ENCODE measurements at regions not wholly inside any gene's neighbourhood (a gene's known extent, or its start where the extent isn't known, plus 50 kb on each side); places are given as distances from the start of the nearest gene placed in this dataset.

DNA sequence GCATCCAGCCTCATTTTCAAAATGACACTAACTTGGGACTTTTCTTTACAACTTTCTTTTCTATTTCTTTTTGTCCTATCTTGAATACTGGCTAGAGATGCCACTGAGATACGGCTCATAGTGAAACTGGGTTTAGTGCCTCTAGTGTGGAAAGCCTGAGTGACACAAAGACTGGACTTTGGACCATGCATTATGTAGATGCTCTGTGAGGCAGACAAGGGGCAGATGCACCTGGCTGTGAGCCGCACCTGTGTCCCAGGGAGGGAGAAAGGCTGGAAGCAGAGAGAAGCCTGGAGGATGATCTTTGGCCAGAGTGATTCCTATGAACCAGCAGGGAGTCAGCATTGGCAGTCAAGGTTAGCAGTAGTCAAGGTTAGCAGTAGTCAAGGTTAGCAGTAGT lies 852.3 kb upstream of the TMEM132C start:
- no peak for DNase-seq
- no peak overlapping the region for H3K4me3 ChIP-seq
- H3K27ac ChIP-seq, result no peak overlapping the region
- H3K36me3 ChIP-seq, result no peaks in the 10 kb centered on the region
- peaks cover 0 to 12% (median 0%) of the 10 kb centered on the region in 3 donors for H3K9me3 ChIP-seq
- H3K4me1 ChIP-seq, result no peaks in the 10 kb centered on the region
- intact Hi-C loops (cut with DNase I), result no loop called here
- no peaks in the 10 kb centered on the region for H3K27me3 ChIP-seq
- TF ChIP-seq POLR2A (IDR thresholded peaks at IDR 0.05), result no peak
- WGBS, 2 donors, result 50 to 56% methylated on average over 2 of the region's 2 CpGs

GRCh38 chr12:127416796-127417195 lies 850.2 kb upstream of the TMEM132C start:
- 48 to 55% methylated on average over 3 of the region's 3 CpGs for WGBS, 2 donors
- DNase-seq, result no peak
- Histone ChIP-seq H3K4me1 (no peaks in the 10 kb centered on the region), H3K36me3 (no peaks in the 10 kb centered on the region), H3K4me3 (no peak overlapping the region), H3K9me3 (peaks cover 0 to 12% (median 0%) of the 10 kb centered on the region in 3 donors), H3K27ac (no peak overlapping the region), H3K27me3 (no peaks in the 10 kb centered on the region)
- TF ChIP-seq, protein P1, sequence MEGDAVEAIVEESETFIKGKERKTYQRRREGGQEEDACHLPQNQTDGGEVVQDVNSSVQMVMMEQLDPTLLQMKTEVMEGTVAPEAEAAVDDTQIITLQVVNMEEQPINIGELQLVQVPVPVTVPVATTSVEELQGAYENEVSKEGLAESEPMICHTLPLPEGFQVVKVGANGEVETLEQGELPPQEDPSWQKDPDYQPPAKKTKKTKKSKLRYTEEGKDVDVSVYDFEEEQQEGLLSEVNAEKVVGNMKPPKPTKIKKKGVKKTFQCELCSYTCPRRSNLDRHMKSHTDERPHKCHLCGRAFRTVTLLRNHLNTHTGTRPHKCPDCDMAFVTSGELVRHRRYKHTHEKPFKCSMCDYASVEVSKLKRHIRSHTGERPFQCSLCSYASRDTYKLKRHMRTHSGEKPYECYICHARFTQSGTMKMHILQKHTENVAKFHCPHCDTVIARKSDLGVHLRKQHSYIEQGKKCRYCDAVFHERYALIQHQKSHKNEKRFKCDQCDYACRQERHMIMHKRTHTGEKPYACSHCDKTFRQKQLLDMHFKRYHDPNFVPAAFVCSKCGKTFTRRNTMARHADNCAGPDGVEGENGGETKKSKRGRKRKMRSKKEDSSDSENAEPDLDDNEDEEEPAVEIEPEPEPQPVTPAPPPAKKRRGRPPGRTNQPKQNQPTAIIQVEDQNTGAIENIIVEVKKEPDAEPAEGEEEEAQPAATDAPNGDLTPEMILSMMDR (IDR thresholded peaks at IDR 0.05), result no peak
- intact Hi-C loops (cut with DNase I), result no loop called here

- Histone ChIP-seq H3K4me1 (no peaks in the 10 kb centered on the region), H3K4me3 (no peak overlapping the region), H3K9me3 (peaks cover 0 to 12% (median 0%) of the 10 kb centered on the region in 3 donors), H3K27ac (no peak overlapping the region), H3K27me3 (no peaks in the 10 kb centered on the region), H3K36me3 (no peaks in the 10 kb centered on the region)
- 34 to 83% methylated on average over 1 to 2 of the region's 2 CpGs for WGBS, 2 donors
- TF ChIP-seq, protein P1 (IDR thresholded peaks at IDR 0.05), result no peak
- TF ChIP-seq POLR2A (IDR thresholded peaks at IDR 0.05), result no peak
- intact Hi-C loops (cut with DNase I), result no loop called here
- no peak for DNase-seq
Observed at GRCh38 chr12:127419111-127419510, 847.9 kb upstream of the TMEM132C start.

DNA sequence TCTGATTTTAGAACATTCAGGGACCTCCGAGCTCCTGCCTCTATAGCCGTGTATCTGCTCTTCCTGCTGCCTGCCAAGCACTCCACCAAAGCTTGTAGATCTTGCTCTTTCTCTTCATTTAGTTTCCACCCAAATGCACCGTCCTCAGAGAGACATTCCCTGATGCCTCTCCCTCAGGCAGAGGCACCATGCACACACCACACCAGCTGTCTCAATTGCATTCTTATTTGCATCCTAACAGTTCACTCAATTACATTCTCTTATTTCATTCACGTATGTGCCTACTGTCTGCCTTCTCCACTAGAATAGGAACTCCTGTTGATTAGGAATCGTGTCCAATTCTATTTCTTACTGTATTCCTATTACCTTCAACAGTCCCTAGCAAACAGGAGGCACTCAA lies 845.4 kb upstream of the TMEM132C start:
- no peak for TF ChIP-seq POLR2A (IDR thresholded peaks at IDR 0.05)
- TF ChIP-seq, protein P1 (IDR thresholded peaks at IDR 0.05), result no peak
- H3K36me3 ChIP-seq, result no peaks in the 10 kb centered on the region
- no peaks in the 10 kb centered on the region for H3K4me1 ChIP-seq
- H3K27ac ChIP-seq, result no peak overlapping the region
- H3K27me3 ChIP-seq, result no peaks in the 10 kb centered on the region
- intact Hi-C loops (cut with DNase I), result no loop called here
- H3K9me3 ChIP-seq, result peaks cover 0 to 12% (median 0%) of the 10 kb centered on the region in 3 donors
- WGBS, 2 donors, result 64% methylated on average over 5 of the region's 5 CpGs
- H3K4me3 ChIP-seq, result no peak overlapping the region
- no peak for DNase-seq

GRCh38 chr12:127422935-127423566 lies 843.9 kb upstream of the TMEM132C start:
- intact Hi-C loops (cut with DNase I), result no loop called here
- no peak overlapping the region for H3K4me3 ChIP-seq
- peaks cover 0 to 8% (median 0%) of the 10 kb centered on the region in 3 donors for H3K9me3 ChIP-seq
- H3K36me3 ChIP-seq, result no peaks in the 10 kb centered on the region
- WGBS, 2 donors, result 70 to 72% methylated on average over 3 to 8 of the region's 9 CpGs
- no peaks in the 10 kb centered on the region for H3K4me1 ChIP-seq
- DNase-seq, result no peak
- TF ChIP-seq POLR2A (IDR thresholded peaks at IDR 0.05), result no peak
- TF ChIP-seq, protein P1 (IDR thresholded peaks at IDR 0.05), result no peak
- no peak overlapping the region for H3K27ac ChIP-seq
- no peaks in the 10 kb centered on the region for H3K27me3 ChIP-seq

- intact Hi-C loops (cut with DNase I), result no loop called here
- H3K27me3 ChIP-seq, result no peaks in the 10 kb centered on the region
- H3K36me3 ChIP-seq, result no peaks in the 10 kb centered on the region
- H3K4me1 ChIP-seq, result no peaks in the 10 kb centered on the region
- TF ChIP-seq POLR2A (IDR thresholded peaks at IDR 0.05), result no peak
- TF ChIP-seq, protein P1 (IDR thresholded peaks at IDR 0.05), result no peak
- no peak for DNase-seq
- 66 to 84% methylated on average over 4 of the region's 4 CpGs for WGBS, 2 donors
- H3K4me3 ChIP-seq, result no peak overlapping the region
- H3K27ac ChIP-seq, result no peak overlapping the region
- no peaks in the 10 kb centered on the region for H3K9me3 ChIP-seq
Observed at GRCh38 chr12:127425474-127425873, 841.5 kb upstream of the TMEM132C start.
